Progenitor cell of endocrine pancreas (in vitro differentiated cells): ENCODE measurements at regions not wholly inside any gene's neighbourhood (a gene's known extent, or its start where the extent isn't known, plus 50 kb on each side); places are given as distances from the start of the nearest gene placed in this dataset.

Experiments used
- DNase-seq: peaks from one replicate; pipeline ENCODE4 v3.0.0; 2021; ENCODE audit warnings: low spot score; ENCODE audit not compliant: unreplicated experiment
- H3K27ac Mint-ChIP-seq: 2 replicates; pipeline ENCODE4 v1.8.0; 2021; ENCODE audit warnings: mild to moderate bottlenecking, moderate library complexity, mixed read lengths
- H3K27me3 Mint-ChIP-seq: 2 replicates; pipeline ENCODE4 v1.8.0; 2021; ENCODE audit warnings: mixed read lengths
- H3K36me3 Mint-ChIP-seq: 2 replicates; pipeline ENCODE4 v1.8.0; 2022; ENCODE audit warnings: mixed read lengths; ENCODE audit not compliant: insufficient read depth
- H3K4me1 Mint-ChIP-seq: 2 replicates; pipeline ENCODE4 v1.8.0; 2021; ENCODE audit warnings: low read depth, mixed read lengths
- H3K4me3 Mint-ChIP-seq: 2 replicates; pipeline ENCODE4 v1.8.0; 2021; ENCODE audit warnings: low read depth, mild to moderate bottlenecking, moderate library complexity, mixed read lengths
- H3K9me3 Mint-ChIP-seq: 2 replicates; pipeline ENCODE4 v1.8.0; 2021; ENCODE audit warnings: low read depth, mixed read lengths
- CTCF ChIP-seq: fragments of 200-600 bp; sonication (generic); IDR thresholded peaks from one replicate; pipeline ENCODE4 v1.5.0; 2021; ENCODE audit warnings: antibody characterized with exemption, mild to moderate bottlenecking; ENCODE audit not compliant: unreplicated experiment

- Mint-ChIP-seq H3K27ac (no peak overlapping the region), H3K4me3 (no peak overlapping the region), H3K9me3 (no peaks in the 10 kb centered on the region), H3K4me1 (peaks cover 5% of the 10 kb centered on the region), H3K27me3 (no peaks in the 10 kb centered on the region), H3K36me3 (no peaks in the 10 kb centered on the region)
- DNase-seq = peak; percentile 38
- peak; percentile 76 for TF ChIP-seq CTCF
Measured at GRCh38 chr13:24053519-24054251, 106.8 kb upstream of the SPATA13 start.

DNA sequence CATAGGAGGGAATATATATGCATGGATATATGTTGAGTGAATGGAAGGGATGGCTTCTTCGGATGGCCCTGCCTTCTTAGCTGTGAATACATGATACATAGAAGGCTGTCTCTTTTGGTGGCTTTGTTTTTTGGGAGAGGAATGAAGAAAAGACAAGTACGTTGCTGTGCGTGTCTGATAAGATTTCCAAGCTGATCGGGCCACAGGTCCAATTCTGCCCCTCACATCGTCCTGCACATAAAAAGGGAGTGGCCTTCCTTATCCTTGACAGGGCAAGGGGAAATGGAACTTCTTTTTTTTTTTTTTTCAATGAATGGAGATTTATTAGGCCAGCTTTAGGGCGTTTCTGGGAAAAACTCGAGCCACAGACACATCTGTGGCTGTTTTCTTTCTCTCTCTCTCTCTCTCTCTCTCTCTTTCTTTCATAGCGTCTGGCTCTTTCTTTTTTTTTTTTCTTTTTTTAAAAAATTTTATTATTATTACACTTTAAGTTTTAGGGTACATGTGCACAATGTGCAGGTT lies 103.8 kb upstream of the SPATA13 start:
- peaks cover 5% of the 10 kb centered on the region for H3K4me1 Mint-ChIP-seq
- no peak for DNase-seq
- no peak overlapping the region for H3K27ac Mint-ChIP-seq
- H3K27me3 Mint-ChIP-seq = no peaks in the 10 kb centered on the region
- TF ChIP-seq CTCF = no peak
- H3K4me3 Mint-ChIP-seq = no peak overlapping the region
- H3K36me3 Mint-ChIP-seq = no peaks in the 10 kb centered on the region
- H3K9me3 Mint-ChIP-seq = no peaks in the 10 kb centered on the region

GRCh38 chr13:24060993-24061392 lies 99.5 kb upstream of the SPATA13 start:
- DNase-seq = no peak
- Mint-ChIP-seq H3K4me3 (no peak overlapping the region), H3K27me3 (peaks cover 3% of the 10 kb centered on the region), H3K4me1 (peaks cover 3% of the 10 kb centered on the region), H3K36me3 (no peaks in the 10 kb centered on the region), H3K9me3 (no peaks in the 10 kb centered on the region), H3K27ac (no peak overlapping the region)
- TF ChIP-seq CTCF = no peak

- no peak overlapping the region for H3K27ac Mint-ChIP-seq
- H3K4me1 Mint-ChIP-seq = peaks cover 4% of the 10 kb centered on the region
- peaks cover 6% of the 10 kb centered on the region for H3K27me3 Mint-ChIP-seq
- no peak for TF ChIP-seq CTCF
- DNase-seq = no peak
- H3K9me3 Mint-ChIP-seq = no peaks in the 10 kb centered on the region
- no peaks in the 10 kb centered on the region for H3K36me3 Mint-ChIP-seq
- H3K4me3 Mint-ChIP-seq = no peak overlapping the region
Measured at GRCh38 chr13:24063281-24063877, 97.1 kb upstream of the SPATA13 start.

DNA sequence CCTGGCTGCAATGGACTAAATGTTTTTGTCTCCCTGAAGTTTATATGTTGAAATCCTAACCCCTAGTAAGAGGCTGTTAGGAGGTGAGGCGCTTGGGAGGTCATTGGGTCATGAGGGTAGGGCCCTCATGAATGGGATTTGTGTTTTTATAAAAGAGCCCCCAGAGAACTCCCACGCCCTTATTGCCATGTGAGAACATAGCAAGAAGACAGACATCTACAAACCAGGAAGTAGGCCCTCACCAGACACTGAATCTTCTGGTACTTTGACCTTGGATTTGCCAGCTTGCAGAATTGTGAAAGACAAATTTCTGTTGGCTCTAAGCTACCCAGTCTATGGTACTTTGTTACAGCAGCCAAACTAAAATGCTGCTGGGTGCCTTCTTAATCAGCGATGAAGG lies 96.1 kb upstream of the SPATA13 start:
- Mint-ChIP-seq H3K4me1 (peaks cover 5% of the 10 kb centered on the region), H3K27ac (no peak overlapping the region), H3K4me3 (no peak overlapping the region), H3K36me3 (no peaks in the 10 kb centered on the region), H3K9me3 (no peaks in the 10 kb centered on the region), H3K27me3 (peaks cover 6% of the 10 kb centered on the region)
- TF ChIP-seq CTCF = no peak
- no peak for DNase-seq
